ENCODE measurements at regions not wholly inside any gene's neighbourhood (a gene's known extent, or its start where the extent isn't known, plus 50 kb on each side); places are given as distances from the start of the nearest gene placed in this dataset.

DNA sequence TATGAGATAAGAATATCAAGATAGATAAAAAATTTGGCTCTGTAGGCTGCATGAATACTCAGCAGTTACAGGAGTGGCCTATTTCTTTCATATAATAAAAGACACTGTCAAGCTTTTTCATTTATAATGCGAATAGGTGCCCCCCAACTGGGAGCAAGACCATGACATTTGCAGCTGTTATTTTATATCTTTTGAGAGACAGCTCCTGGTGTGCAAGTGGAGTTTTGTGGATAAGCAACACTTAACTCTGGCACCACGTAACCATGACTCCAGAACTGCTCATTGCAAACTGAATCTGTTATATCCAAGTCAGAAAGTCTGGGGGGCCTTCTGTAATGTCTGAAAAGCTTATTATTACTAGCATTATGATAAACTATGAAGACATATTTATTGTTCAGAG lies 1372.4 kb downstream of the C4orf33 start:
- Histone ChIP-seq H3K27me3 (ENCODE audit: control insufficient read depth, insufficient read depth, low read length) (no peaks in the 10 kb centered on the region), H3K4me1 (ENCODE audit: control insufficient read depth, insufficient read depth, low read length) (no peaks in the 10 kb centered on the region), H3K9me3 (ENCODE audit: control insufficient read depth, low read depth, low read length) (no peaks in the 10 kb centered on the region), H3K27ac (ENCODE audit: low read length) (no peak overlapping the region), H3K4me3 (ENCODE audit: low read length) (no peak overlapping the region), H3K36me3 (ENCODE audit: control insufficient read depth, insufficient read depth, low read length) (no peaks in the 10 kb centered on the region)
- no CpG with 5 or more reads among the region's 2 CpGs for WGBS (ENCODE audit: insufficient coverage, low lambda C conversion rate)
- no peak for DNase-seq

DNA sequence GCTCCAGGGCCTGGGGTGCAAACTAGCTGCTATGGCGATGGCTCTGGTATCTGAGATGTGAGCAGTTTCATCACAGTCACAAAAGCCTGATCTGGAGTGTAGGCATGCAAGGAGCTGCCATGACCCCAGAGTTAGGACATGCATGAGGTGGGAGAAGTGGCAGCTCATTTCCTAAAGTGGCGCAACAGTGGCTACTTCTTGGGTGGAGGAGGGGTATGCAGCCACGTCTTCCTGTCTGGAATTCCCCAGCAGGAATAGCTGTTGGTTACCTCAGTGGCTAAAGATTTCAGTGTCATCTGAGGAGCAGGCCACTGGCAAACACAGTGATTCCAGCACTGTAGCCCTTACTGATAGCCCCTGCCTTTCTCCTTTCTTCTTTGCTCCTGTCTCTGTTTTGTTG lies 1382.5 kb downstream of the C4orf33 start:
- WGBS (ENCODE audit: insufficient coverage, low lambda C conversion rate) = no CpG with 5 or more reads among the region's 3 CpGs
- Histone ChIP-seq H3K27ac (ENCODE audit: low read length) (no peak overlapping the region), H3K36me3 (ENCODE audit: control insufficient read depth, insufficient read depth, low read length) (no peaks in the 10 kb centered on the region), H3K27me3 (ENCODE audit: control insufficient read depth, insufficient read depth, low read length) (no peaks in the 10 kb centered on the region), H3K4me1 (ENCODE audit: control insufficient read depth, insufficient read depth, low read length) (no peaks in the 10 kb centered on the region), H3K9me3 (ENCODE audit: control insufficient read depth, low read depth, low read length) (no peaks in the 10 kb centered on the region), H3K4me3 (ENCODE audit: low read length) (no peak overlapping the region)
- DNase-seq = no peak

DNA sequence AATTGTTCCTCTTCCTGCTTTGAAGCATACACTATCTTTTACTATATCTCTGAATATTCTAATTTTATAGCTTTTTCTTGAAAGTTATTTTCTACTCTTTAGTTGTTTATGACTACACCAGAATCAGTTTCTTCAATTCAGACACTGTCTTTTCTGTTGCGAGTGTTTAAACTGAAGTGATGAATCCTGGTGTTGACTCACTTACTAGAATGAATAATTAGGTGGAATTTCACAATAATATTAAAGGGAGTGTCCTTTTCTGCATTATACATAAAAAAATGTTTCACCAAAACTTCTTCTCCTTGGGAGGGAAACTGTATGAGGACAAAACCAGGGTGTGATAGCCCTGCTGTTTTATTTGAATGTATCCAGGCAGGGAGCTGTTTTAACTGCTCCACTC lies 1383.1 kb downstream of the C4orf33 start:
- no peaks in the 10 kb centered on the region for H3K27me3 ChIP-seq (ENCODE audit: control insufficient read depth, insufficient read depth, low read length)
- H3K4me1 ChIP-seq (ENCODE audit: control insufficient read depth, insufficient read depth, low read length) = no peaks in the 10 kb centered on the region
- H3K9me3 ChIP-seq (ENCODE audit: control insufficient read depth, low read depth, low read length) = no peaks in the 10 kb centered on the region
- 100% methylated on average over 1 of the region's 1 CpG for WGBS (ENCODE audit: insufficient coverage, low lambda C conversion rate)
- H3K36me3 ChIP-seq (ENCODE audit: control insufficient read depth, insufficient read depth, low read length) = no peaks in the 10 kb centered on the region
- H3K27ac ChIP-seq (ENCODE audit: low read length) = no peak overlapping the region
- no peak for DNase-seq
- no peak overlapping the region for H3K4me3 ChIP-seq (ENCODE audit: low read length)

DNA sequence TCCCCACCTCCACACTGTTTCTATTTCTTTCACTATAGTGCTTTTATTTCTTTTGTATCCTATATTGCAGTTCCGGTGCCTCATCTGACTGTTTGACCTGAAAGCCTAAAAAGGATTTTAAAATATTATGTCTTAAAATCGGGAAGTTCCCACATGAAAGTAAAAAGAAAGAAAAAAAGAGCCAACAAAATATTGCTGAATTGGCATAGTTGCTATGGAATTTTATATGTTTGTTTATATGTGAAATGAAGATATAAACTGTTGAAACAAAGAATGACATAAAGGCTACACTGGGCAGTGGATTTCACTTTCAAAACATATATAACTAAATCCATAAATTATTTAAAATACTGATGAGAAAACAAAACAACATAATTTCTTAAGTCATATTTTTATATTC lies 1383.7 kb downstream of the C4orf33 start:
- Histone ChIP-seq H3K4me3 (ENCODE audit: low read length) (no peak overlapping the region), H3K27ac (ENCODE audit: low read length) (no peak overlapping the region), H3K27me3 (ENCODE audit: control insufficient read depth, insufficient read depth, low read length) (no peaks in the 10 kb centered on the region), H3K9me3 (ENCODE audit: control insufficient read depth, low read depth, low read length) (no peaks in the 10 kb centered on the region), H3K36me3 (ENCODE audit: control insufficient read depth, insufficient read depth, low read length) (no peaks in the 10 kb centered on the region), H3K4me1 (ENCODE audit: control insufficient read depth, insufficient read depth, low read length) (no peaks in the 10 kb centered on the region)
- WGBS (ENCODE audit: insufficient coverage, low lambda C conversion rate) = 81% methylated on average over 2 of the region's 2 CpGs
- DNase-seq = no peak

DNA sequence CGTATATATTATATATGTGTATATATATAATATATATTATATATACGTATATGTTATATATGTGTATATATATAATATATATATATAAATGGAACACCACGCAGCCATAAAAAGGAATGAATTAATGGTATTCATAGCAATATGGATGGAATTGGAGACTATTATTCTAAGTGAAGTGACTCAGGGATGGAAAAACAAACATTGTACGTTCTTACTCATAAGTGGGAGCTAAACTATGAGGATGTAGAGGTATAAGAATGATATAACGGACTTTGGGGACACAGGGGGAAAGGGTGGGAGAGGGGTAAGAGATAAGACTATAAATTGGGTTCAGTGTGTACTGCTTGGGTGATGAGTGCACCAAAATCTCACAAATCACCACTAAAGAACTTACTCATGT lies 1388.9 kb downstream of the C4orf33 start:
- no peaks in the 10 kb centered on the region for H3K27me3 ChIP-seq (ENCODE audit: control insufficient read depth, insufficient read depth, low read length)
- no peak for DNase-seq
- H3K4me1 ChIP-seq (ENCODE audit: control insufficient read depth, insufficient read depth, low read length) = no peaks in the 10 kb centered on the region
- 90% methylated on average over 3 of the region's 5 CpGs for WGBS (ENCODE audit: insufficient coverage, low lambda C conversion rate)
- no peaks in the 10 kb centered on the region for H3K36me3 ChIP-seq (ENCODE audit: control insufficient read depth, insufficient read depth, low read length)
- H3K27ac ChIP-seq (ENCODE audit: low read length) = no peak overlapping the region
- no peak overlapping the region for H3K4me3 ChIP-seq (ENCODE audit: low read length)
- no peaks in the 10 kb centered on the region for H3K9me3 ChIP-seq (ENCODE audit: control insufficient read depth, low read depth, low read length)

DNA sequence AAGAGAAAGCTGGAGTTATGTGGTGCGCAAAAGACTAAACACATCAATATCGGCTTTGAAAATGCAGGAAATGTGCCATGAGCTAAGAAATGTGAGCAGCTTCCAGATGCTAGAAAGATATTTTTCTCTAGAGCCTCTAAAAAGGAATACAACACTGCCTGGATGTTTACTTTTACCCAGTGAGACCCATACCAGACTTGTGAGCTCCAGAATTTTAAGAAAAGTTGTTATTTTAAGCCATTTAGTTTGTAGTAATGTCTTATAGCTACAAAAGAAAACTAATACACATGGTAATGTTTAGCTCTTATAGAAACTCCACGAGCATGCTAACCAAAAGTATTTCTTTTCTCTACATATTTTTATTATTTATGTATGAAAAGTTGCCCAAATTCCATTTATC lies 1389.4 kb downstream of the C4orf33 start:
- 100% methylated on average over 1 of the region's 3 CpGs for WGBS (ENCODE audit: insufficient coverage, low lambda C conversion rate)

DNA sequence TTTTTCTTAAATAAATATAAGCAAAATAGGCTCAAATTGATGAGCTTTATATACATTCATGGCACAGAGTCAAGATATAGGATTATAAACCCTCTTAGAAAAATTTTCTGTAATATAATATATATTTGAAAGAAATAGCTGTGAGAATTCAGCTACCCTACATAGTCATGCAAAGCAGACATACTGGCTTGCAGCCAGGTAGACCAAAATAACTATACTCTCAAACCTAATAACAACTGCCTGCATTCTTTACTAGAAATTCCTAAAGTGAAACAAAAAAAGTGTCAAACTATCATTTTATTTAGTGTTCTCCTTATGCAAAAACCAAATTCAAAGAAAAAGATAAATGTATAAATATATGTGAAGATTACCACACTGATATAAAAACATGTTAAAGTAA lies 1390.2 kb downstream of the C4orf33 start:
- no peaks in the 10 kb centered on the region for H3K27me3 ChIP-seq (ENCODE audit: control insufficient read depth, insufficient read depth, low read length)
- H3K4me3 ChIP-seq (ENCODE audit: low read length) = no peak overlapping the region
- H3K9me3 ChIP-seq (ENCODE audit: control insufficient read depth, low read depth, low read length) = no peaks in the 10 kb centered on the region
- no peak for DNase-seq
- no peaks in the 10 kb centered on the region for H3K4me1 ChIP-seq (ENCODE audit: control insufficient read depth, insufficient read depth, low read length)
- H3K36me3 ChIP-seq (ENCODE audit: control insufficient read depth, insufficient read depth, low read length) = no peaks in the 10 kb centered on the region
- no peak overlapping the region for H3K27ac ChIP-seq (ENCODE audit: low read length)

More for the DNA sequence above, 1389.4 kb downstream of the C4orf33 start:
- Histone ChIP-seq H3K36me3 (ENCODE audit: control insufficient read depth, insufficient read depth, low read length) (no peaks in the 10 kb centered on the region), H3K27me3 (ENCODE audit: control insufficient read depth, insufficient read depth, low read length) (no peaks in the 10 kb centered on the region), H3K4me3 (ENCODE audit: low read length) (no peak overlapping the region), H3K27ac (ENCODE audit: low read length) (no peak overlapping the region), H3K4me1 (ENCODE audit: control insufficient read depth, insufficient read depth, low read length) (no peaks in the 10 kb centered on the region), H3K9me3 (ENCODE audit: control insufficient read depth, low read depth, low read length) (no peaks in the 10 kb centered on the region)
- no peak for DNase-seq

DNA sequence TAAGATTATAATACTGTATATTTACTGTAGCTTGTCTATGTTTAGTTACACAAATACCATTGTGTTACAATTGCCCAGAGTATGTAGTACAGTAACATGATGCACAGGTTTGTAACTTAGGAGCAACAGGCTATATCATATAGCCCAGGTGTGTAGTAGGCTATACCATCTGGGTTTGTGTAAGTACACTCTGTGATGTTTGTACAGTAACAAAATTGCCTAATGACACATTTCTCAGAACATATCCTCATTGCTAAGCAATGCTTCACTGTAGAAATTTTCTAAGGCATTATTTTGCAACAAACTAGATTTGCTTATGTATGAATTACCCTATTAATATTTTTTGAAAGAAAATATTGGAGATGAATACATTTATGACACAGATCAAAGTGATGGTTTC lies 1390.9 kb downstream of the C4orf33 start:
- Histone ChIP-seq H3K9me3 (ENCODE audit: control insufficient read depth, low read depth, low read length) (peaks cover under 1% of the 10 kb centered on the region), H3K27ac (ENCODE audit: low read length) (no peak overlapping the region), H3K36me3 (ENCODE audit: control insufficient read depth, insufficient read depth, low read length) (no peaks in the 10 kb centered on the region), H3K4me3 (ENCODE audit: low read length) (no peak overlapping the region), H3K4me1 (ENCODE audit: control insufficient read depth, insufficient read depth, low read length) (no peaks in the 10 kb centered on the region), H3K27me3 (ENCODE audit: control insufficient read depth, insufficient read depth, low read length) (no peaks in the 10 kb centered on the region)
- no peak for DNase-seq

DNA sequence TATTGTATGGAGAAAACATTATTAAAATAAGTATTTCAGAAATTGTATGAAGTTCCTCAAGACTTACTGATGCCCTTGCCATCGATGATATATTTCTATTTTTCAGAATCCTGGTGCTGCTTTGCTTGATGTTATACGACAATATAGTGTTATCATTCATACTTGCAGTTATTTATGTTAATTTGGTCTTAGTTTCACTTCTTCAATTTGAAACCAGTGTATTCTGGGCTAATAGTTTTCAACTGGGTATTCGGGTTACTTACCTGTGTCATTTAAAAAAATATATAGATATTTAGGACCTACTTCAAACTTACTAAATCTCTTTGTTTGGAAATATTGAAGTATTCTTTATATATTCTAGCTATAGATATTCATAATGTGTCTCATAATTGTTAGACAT lies 1414.7 kb downstream of the C4orf33 start:
- no peaks in the 10 kb centered on the region for H3K27me3 ChIP-seq (ENCODE audit: control insufficient read depth, insufficient read depth, low read length)
- no peak overlapping the region for H3K27ac ChIP-seq (ENCODE audit: low read length)
- no peaks in the 10 kb centered on the region for H3K4me1 ChIP-seq (ENCODE audit: control insufficient read depth, insufficient read depth, low read length)
- no peaks in the 10 kb centered on the region for H3K9me3 ChIP-seq (ENCODE audit: control insufficient read depth, low read depth, low read length)
- H3K36me3 ChIP-seq (ENCODE audit: control insufficient read depth, insufficient read depth, low read length) = no peaks in the 10 kb centered on the region
- WGBS (ENCODE audit: insufficient coverage, low lambda C conversion rate) = 86% methylated on average over 2 of the region's 3 CpGs
- no peak for DNase-seq
- no peak overlapping the region for H3K4me3 ChIP-seq (ENCODE audit: low read length)

DNA sequence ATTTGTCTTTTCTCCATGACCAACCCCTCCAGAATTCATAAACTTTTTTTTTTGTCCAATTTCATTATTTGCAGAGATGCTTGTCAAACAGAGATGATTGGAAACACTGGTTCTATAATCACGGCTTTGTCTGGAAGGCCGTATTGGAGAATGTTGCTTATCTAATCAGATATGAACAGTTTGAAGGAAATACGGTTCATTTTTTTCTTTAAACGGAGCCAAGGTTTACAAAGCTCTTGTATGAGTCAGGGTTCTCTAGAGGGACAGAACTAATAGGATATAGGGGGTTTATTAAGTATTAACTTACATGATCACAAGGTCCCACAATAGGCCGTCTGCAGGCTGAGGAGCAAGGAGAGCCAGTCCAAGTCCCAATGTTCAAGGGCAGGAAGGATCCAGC lies 1415.8 kb downstream of the C4orf33 start:
- Histone ChIP-seq H3K9me3 (ENCODE audit: control insufficient read depth, low read depth, low read length) (no peaks in the 10 kb centered on the region), H3K27ac (ENCODE audit: low read length) (no peak overlapping the region), H3K4me1 (ENCODE audit: control insufficient read depth, insufficient read depth, low read length) (no peaks in the 10 kb centered on the region), H3K4me3 (ENCODE audit: low read length) (no peak overlapping the region), H3K27me3 (ENCODE audit: control insufficient read depth, insufficient read depth, low read length) (no peaks in the 10 kb centered on the region), H3K36me3 (ENCODE audit: control insufficient read depth, insufficient read depth, low read length) (no peaks in the 10 kb centered on the region)
- DNase-seq = no peak
- no CpG with 5 or more reads among the region's 5 CpGs for WGBS (ENCODE audit: insufficient coverage, low lambda C conversion rate)

DNA sequence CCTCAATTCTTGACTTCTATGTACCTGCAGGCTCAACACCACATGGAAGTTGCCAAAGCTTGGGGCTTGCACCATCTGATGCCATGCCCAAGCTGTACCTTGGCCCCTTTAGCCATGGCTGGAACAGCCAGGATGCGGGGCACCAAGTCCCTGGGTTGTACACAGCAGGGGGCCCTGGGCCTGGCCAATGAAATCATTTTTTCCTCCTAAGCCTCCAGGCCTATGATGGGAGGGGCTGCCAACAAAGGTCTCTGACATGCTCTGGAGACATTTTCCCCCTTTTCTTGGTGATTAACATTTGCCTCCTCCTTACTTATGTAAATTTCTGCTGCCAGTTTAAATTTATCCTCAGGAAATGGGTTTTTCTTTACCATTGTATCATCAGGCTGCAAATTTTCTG lies 1428.1 kb downstream of the C4orf33 start:
- H3K9me3 ChIP-seq (ENCODE audit: control insufficient read depth, low read depth, low read length) = peaks cover 2% of the 10 kb centered on the region
- H3K27ac ChIP-seq (ENCODE audit: low read length) = no peak overlapping the region
- no CpG with 5 or more reads among the region's 1 CpG for WGBS (ENCODE audit: insufficient coverage, low lambda C conversion rate)
- no peak overlapping the region for H3K4me3 ChIP-seq (ENCODE audit: low read length)
- DNase-seq = no peak
- H3K27me3 ChIP-seq (ENCODE audit: control insufficient read depth, insufficient read depth, low read length) = no peaks in the 10 kb centered on the region
- no peaks in the 10 kb centered on the region for H3K36me3 ChIP-seq (ENCODE audit: control insufficient read depth, insufficient read depth, low read length)
- no peaks in the 10 kb centered on the region for H3K4me1 ChIP-seq (ENCODE audit: control insufficient read depth, insufficient read depth, low read length)
